Muscle of leg (tissue), 3 donors: ENCODE measurements at regions not wholly inside any gene's neighbourhood (a gene's known extent, or its start where the extent isn't known, plus 50 kb on each side); places are given as distances from the start of the nearest gene placed in this dataset.

Experiments used
- DNase-seq: peaks from one replicate; pipeline ENCODE4 v3.0.0; 2013
- H3K27ac ChIP-seq: one replicate; pipeline ENCODE4 v1.5.1; 2013; ENCODE audit warnings: mild to moderate bottlenecking, low read length, control low read depth
- H3K27me3 ChIP-seq: one replicate; pipeline ENCODE4 v1.6.1; 2013; ENCODE audit warnings: low read length; ENCODE audit not compliant: control insufficient read depth, insufficient read depth
- H3K36me3 ChIP-seq: one replicate; pipeline ENCODE4 v1.6.1; 2013; ENCODE audit warnings: low read length; ENCODE audit not compliant: control insufficient read depth, insufficient read depth
- H3K4me1 ChIP-seq: one replicate; pipeline ENCODE4 v1.6.1; 2013; ENCODE audit warnings: low read length; ENCODE audit not compliant: control insufficient read depth, insufficient read depth
- H3K4me3 ChIP-seq: one replicate; pipeline ENCODE4 v1.5.1; 2013; ENCODE audit warnings: low read length, control low read depth
- H3K9me3 ChIP-seq: replicated peaks from 2 replicates; pipeline ENCODE4 v1.6.1; 2013; ENCODE audit warnings: low read depth, low read length; ENCODE audit not compliant: control insufficient read depth
- WGBS: methylation state at CpG from one replicate; pipeline ENCODE4 v1.1.5; 2013; ENCODE audit warnings: missing lambda C conversion rate; ENCODE audit not compliant: insufficient coverage; 5-methylcytosine and 5-hydroxymethylcytosine counted together

DNA sequence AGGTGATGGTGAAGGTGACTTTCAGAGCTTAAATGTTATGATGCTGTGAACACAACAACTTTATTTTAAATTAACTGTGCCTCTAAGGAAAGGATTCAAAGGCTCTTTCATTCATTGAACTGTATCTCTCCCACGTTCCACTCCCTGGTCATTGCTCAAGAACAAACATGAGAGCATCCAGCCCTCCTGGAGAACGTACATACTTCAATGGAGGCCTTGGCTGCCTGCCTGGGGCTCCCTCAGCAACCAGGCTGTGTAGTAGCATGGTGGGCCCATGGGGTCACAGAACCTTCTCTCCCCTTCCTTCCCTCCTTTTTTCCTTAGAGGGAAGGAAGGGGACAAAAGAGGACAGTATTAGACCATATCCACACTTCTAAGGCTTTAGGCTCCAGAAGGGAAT is 234.3 kb downstream of the CDC5L start:
- Histone ChIP-seq H3K36me3 (no peaks in the 10 kb centered on the region), H3K27me3 (peaks cover 4% of the 10 kb centered on the region), H3K27ac (no peak overlapping the region), H3K4me3 (no peak overlapping the region), H3K9me3 (no peaks in the 10 kb centered on the region), H3K4me1 (no peaks in the 10 kb centered on the region)
- whole genome bisulfite sequencing = 50% methylated on average over 1 of the region's 2 CpGs
- no peak for DNase-seq

- Histone ChIP-seq H3K9me3 (no peaks in the 10 kb centered on the region), H3K36me3 (no peaks in the 10 kb centered on the region), H3K4me3 (no peak overlapping the region), H3K27ac (no peak overlapping the region), H3K27me3 (peaks cover 4% of the 10 kb centered on the region), H3K4me1 (peaks cover 2% of the 10 kb centered on the region)
- 75% methylated on average over 5 of the region's 8 CpGs for WGBS
- DNase-seq = no peak
Measured at GRCh38 chr6:44622555-44622954, 235.0 kb downstream of the CDC5L start.

DNA sequence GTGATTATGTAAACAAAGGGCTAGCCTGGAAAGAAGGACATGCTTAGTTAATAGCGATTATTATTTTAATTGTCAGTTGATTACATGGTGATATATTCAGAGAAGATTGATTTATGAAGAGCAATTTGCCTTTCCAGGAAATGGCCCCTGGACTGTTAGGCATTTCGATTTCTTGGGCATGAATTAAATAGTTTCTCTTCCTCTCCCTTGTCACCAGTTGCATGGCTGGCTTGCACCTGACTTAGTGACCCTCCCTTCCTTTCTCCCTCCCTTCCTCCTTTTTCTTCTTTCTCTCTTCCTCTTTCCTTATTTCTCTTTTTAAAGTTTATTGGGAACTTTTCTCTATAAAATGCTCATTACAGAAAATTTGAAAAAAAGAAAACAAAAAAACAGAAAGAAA is 235.4 kb downstream of the CDC5L start:
- Histone ChIP-seq H3K27ac (no peak overlapping the region), H3K36me3 (no peaks in the 10 kb centered on the region), H3K9me3 (no peaks in the 10 kb centered on the region), H3K4me3 (no peak overlapping the region), H3K4me1 (peaks cover 2% of the 10 kb centered on the region), H3K27me3 (peaks cover 4% of the 10 kb centered on the region)
- WGBS = no CpG with 5 or more reads among the region's 2 CpGs
- peak; percentile 26 for DNase-seq

- Histone ChIP-seq H3K36me3 (no peaks in the 10 kb centered on the region), H3K4me3 (no peak overlapping the region), H3K27ac (no peak overlapping the region), H3K4me1 (peaks cover 2% of the 10 kb centered on the region), H3K27me3 (peaks cover 4% of the 10 kb centered on the region), H3K9me3 (no peaks in the 10 kb centered on the region)
- no peak for DNase-seq
- WGBS = 39% methylated on average over 3 of the region's 5 CpGs
Measured at GRCh38 chr6:44624226-44624625, 236.7 kb downstream of the CDC5L start.

DNA sequence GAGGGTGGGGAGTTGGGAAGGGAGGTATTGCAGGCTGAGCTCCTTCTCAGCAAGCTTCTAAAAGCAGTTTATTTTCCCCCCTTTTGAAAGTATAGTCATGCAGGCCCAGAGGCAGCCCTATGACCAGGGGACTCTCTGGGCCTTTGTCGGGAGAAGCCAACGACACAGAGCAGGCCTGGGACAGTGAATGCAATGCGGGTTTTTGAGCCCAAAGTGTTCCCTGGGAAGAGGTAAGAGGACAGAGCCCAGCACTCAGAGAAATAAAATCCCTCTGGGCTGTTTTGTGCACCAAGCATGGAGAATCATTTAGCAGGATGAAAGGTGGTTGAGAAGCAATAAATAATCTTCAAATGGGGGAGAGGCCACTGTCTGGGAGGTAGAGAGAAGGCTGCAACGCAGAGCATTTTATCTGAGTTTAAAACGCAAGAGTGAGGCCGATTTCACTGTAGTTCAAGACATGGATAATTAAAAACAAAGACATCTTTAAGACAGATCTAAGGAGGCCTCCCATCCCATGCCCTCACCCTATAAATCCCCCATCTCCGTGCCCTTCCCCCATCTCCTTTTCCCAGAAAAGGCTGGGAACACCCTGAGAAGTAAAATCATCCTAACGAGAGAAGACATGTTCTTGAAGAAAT is 237.5 kb downstream of the CDC5L start:
- H3K4me1 ChIP-seq = peaks cover 2% of the 10 kb centered on the region
- DNase-seq = no peak
- H3K27me3 ChIP-seq = peaks cover 5% of the 10 kb centered on the region
- H3K27ac ChIP-seq = no peak overlapping the region
- no peaks in the 10 kb centered on the region for H3K36me3 ChIP-seq
- H3K4me3 ChIP-seq = no peak overlapping the region
- WGBS = 42% methylated on average over 3 of the region's 8 CpGs
- H3K9me3 ChIP-seq = no peaks in the 10 kb centered on the region

DNA sequence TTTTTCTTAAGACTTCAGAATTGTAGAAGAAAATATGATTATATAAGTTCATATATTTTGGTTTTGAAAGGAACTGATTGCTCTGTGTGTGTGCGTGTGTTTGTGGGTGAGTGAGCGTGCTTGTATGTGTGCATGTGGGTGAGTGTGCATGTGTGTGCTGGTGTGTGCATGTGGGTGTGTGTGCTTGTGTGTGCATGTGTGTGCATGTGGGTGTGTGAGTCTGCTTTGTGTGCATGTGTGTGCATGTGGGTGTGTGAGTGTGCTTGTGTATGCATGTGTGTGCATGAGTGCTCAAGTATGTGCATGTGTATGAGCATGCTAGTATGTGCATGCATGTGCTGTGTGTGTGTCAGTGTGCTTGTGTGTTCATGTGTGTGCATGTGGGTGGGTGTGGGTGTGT is 238.5 kb downstream of the CDC5L start:
- no peak overlapping the region for H3K27ac ChIP-seq
- H3K9me3 ChIP-seq = no peaks in the 10 kb centered on the region
- H3K4me1 ChIP-seq = peaks cover 2% of the 10 kb centered on the region
- H3K4me3 ChIP-seq = no peak overlapping the region
- WGBS = 100% methylated on average over 2 of the region's 2 CpGs
- no peak for DNase-seq
- peaks cover 11% of the 10 kb centered on the region for H3K27me3 ChIP-seq
- no peaks in the 10 kb centered on the region for H3K36me3 ChIP-seq

GRCh38 chr6:44626616-44627015 is 239.1 kb downstream of the CDC5L start:
- H3K36me3 ChIP-seq = no peaks in the 10 kb centered on the region
- no peaks in the 10 kb centered on the region for H3K9me3 ChIP-seq
- H3K4me1 ChIP-seq = peaks cover 2% of the 10 kb centered on the region
- WGBS = no CpG with 5 or more reads among the region's 9 CpGs
- H3K27ac ChIP-seq = no peak overlapping the region
- H3K27me3 ChIP-seq = peaks cover 13% of the 10 kb centered on the region
- H3K4me3 ChIP-seq = no peak overlapping the region
- DNase-seq = no peak

GRCh38 chr6:44627091-44627882 is 239.8 kb downstream of the CDC5L start:
- Histone ChIP-seq H3K27me3 (peaks cover 11% of the 10 kb centered on the region), H3K27ac (no peak overlapping the region), H3K9me3 (no peaks in the 10 kb centered on the region), H3K36me3 (no peaks in the 10 kb centered on the region), H3K4me3 (no peak overlapping the region), H3K4me1 (peaks cover 2% of the 10 kb centered on the region)
- peak; percentile 28 for DNase-seq
- WGBS = 70% methylated on average over 16 of the region's 23 CpGs

DNA sequence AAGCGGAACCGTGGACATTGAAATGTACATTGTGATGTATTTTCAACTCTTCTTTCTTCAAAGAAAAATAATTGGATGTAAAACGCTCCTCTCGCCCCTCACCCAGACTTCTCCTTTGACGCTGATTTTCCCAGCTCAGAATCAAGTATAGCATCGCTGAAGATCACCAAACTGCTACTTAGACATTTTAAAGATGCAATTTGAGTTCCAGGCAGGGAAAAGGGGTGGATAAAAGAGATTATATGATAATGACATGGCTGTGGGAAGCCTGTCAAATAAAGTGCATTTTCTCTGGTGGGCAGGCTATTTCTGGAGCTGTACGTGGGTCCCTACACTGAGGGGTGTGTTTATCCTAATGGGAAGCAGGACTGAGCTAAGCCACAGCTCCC is 240.4 kb downstream of the CDC5L start:
- WGBS = 0% methylated on average over 1 of the region's 7 CpGs
- H3K9me3 ChIP-seq = no peaks in the 10 kb centered on the region
- no peak overlapping the region for H3K27ac ChIP-seq
- no peaks in the 10 kb centered on the region for H3K36me3 ChIP-seq
- H3K4me1 ChIP-seq = peaks cover 2% of the 10 kb centered on the region
- H3K27me3 ChIP-seq = peaks cover 11% of the 10 kb centered on the region
- no peak overlapping the region for H3K4me3 ChIP-seq
- DNase-seq = no peak

DNA sequence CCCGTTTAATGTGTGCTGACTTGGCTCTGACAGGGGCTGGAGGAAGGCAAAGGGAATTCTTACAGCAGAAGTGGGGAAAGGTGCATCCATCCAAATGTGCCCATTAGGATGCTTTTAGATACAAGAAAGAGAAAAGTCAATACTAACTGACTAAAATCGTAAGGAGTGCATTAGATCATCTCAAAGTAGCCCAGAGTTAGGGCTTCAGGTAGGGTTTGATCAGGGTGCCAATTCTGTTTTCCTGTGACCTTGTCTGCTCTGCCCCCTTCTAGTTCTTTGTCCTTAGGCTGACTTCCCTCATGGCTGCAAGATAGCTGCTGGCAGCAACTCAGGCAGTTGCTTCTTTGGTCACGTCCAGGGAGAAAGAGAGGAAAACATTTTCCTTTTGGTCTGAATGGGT is 240.8 kb downstream of the CDC5L start:
- WGBS = 100% methylated on average over 1 of the region's 3 CpGs
- H3K9me3 ChIP-seq = no peaks in the 10 kb centered on the region
- no peak overlapping the region for H3K4me3 ChIP-seq
- no peak for DNase-seq
- peaks cover 2% of the 10 kb centered on the region for H3K4me1 ChIP-seq
- no peaks in the 10 kb centered on the region for H3K36me3 ChIP-seq
- H3K27me3 ChIP-seq = peaks cover 11% of the 10 kb centered on the region
- H3K27ac ChIP-seq = no peak overlapping the region
